ENCODE measurements at regions not wholly inside any gene's neighbourhood (a gene's known extent, or its start where the extent isn't known, plus 50 kb on each side); places are given as distances from the start of the nearest gene placed in this dataset.

GRCh38 chr10:29767968-29768367, 133.2 kb upstream of the SVIL start:
- Mint-ChIP-seq H3K36me3 (no peaks in the 10 kb centered on the region), H3K4me3 (no peak overlapping the region), H3K27me3 (ENCODE audit: low read depth) (no peaks in the 10 kb centered on the region), H3K4me1 (peaks cover 19% of the 10 kb centered on the region), H3K27ac (no peak overlapping the region), H3K9me3 (peaks cover 7% of the 10 kb centered on the region)
- DNase-seq (ENCODE audit: low spot score in 2 of 2, unreplicated experiment in 2 of 2): no peak
- TF ChIP-seq CTCF (IDR thresholded peaks at IDR 0.05; ENCODE audit: unreplicated experiment): no peak

GRCh38 chr10:29766753-29767152, 132.0 kb upstream of the SVIL start:
- H3K27ac Mint-ChIP-seq: no peak overlapping the region

GRCh38 chr10:29765330-29765729, 130.6 kb upstream of the SVIL start:
- no peak for DNase-seq (ENCODE audit: low spot score in 2 of 2, unreplicated experiment in 2 of 2)
- Mint-ChIP-seq H3K9me3 (no peaks in the 10 kb centered on the region), H3K4me1 (peaks cover 23% of the 10 kb centered on the region)

More at GRCh38 chr10:29766753-29767152, 132.0 kb upstream of the SVIL start:
- Mint-ChIP-seq H3K4me3 (no peak overlapping the region), H3K36me3 (no peaks in the 10 kb centered on the region), H3K9me3 (no peaks in the 10 kb centered on the region), H3K27me3 (ENCODE audit: low read depth) (no peaks in the 10 kb centered on the region), H3K4me1 (peaks cover 21% of the 10 kb centered on the region)
- no peak for DNase-seq (ENCODE audit: low spot score in 2 of 2, unreplicated experiment in 2 of 2)
- TF ChIP-seq CTCF (IDR thresholded peaks at IDR 0.05; ENCODE audit: unreplicated experiment): no peak

GRCh38 chr10:29763396-29763795, 128.6 kb upstream of the SVIL start:
- no peak for TF ChIP-seq CTCF (IDR thresholded peaks at IDR 0.05; ENCODE audit: unreplicated experiment)
- H3K27me3 Mint-ChIP-seq (ENCODE audit: low read depth): no peaks in the 10 kb centered on the region
- H3K4me3 Mint-ChIP-seq: no peak overlapping the region
- H3K4me1 Mint-ChIP-seq: peaks cover 29% of the 10 kb centered on the region
- no peaks in the 10 kb centered on the region for H3K9me3 Mint-ChIP-seq
- no peak overlapping the region for H3K27ac Mint-ChIP-seq
- H3K36me3 Mint-ChIP-seq: no peaks in the 10 kb centered on the region
- DNase-seq (ENCODE audit: low spot score in 2 of 2, unreplicated experiment in 2 of 2): no peak

More at GRCh38 chr10:29765330-29765729, 130.6 kb upstream of the SVIL start:
- H3K4me3 Mint-ChIP-seq: no peak overlapping the region
- no peaks in the 10 kb centered on the region for H3K36me3 Mint-ChIP-seq
- no peak overlapping the region for H3K27ac Mint-ChIP-seq
- no peak for TF ChIP-seq CTCF (IDR thresholded peaks at IDR 0.05; ENCODE audit: unreplicated experiment)
- no peaks in the 10 kb centered on the region for H3K27me3 Mint-ChIP-seq (ENCODE audit: low read depth)

GRCh38 chr10:29761916-29762315, 127.1 kb upstream of the SVIL start:
- TF ChIP-seq CTCF (IDR thresholded peaks at IDR 0.05; ENCODE audit: unreplicated experiment): no peak
- no peaks in the 10 kb centered on the region for H3K27me3 Mint-ChIP-seq (ENCODE audit: low read depth)
- no peaks in the 10 kb centered on the region for H3K9me3 Mint-ChIP-seq
- H3K4me3 Mint-ChIP-seq: no peak overlapping the region
- H3K4me1 Mint-ChIP-seq: peaks cover 34% of the 10 kb centered on the region
- no peak for DNase-seq (ENCODE audit: low spot score in 2 of 2, unreplicated experiment in 2 of 2)
- H3K27ac Mint-ChIP-seq: no peak overlapping the region
- no peaks in the 10 kb centered on the region for H3K36me3 Mint-ChIP-seq

All from mesothelial cell of epicardium (in vitro differentiated cells).